ENCODE measurements at regions not wholly inside any gene's neighbourhood (a gene's known extent, or its start where the extent isn't known, plus 50 kb on each side); places are given as distances from the start of the nearest gene placed in this dataset.
A peak's percentile ranks its signal among the peaks of the same experiment; 100 is the strongest.

DNA sequence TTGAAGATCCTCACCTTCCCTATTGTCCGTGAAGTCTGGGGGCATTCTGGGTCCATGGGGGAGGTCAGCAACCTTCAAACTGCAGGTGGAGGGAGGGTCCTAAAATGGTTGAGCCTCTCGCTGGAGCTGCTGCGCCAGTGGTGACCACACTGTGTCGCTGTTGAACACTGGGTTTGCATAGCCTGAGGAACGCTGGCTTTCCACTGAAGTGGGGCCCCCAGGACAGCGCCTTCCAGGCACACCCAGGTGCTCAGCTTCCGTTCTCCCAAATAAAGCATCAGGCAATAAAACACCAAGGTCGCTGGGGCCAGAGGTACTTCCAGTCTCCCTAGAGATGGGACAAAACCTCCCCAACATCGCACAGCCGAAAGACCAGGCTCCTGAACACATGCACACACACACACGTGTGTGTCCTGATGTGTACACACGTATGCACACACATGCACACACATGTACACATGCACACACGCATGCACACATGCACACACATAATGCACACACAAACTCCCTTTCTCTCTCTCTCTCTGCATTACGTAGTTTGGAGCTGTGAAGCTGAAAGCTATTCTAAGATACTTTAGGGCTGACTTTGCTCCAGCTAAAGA lies 120.6 kb downstream of the IRF8 start:
- no peak for DNase-seq

DNA sequence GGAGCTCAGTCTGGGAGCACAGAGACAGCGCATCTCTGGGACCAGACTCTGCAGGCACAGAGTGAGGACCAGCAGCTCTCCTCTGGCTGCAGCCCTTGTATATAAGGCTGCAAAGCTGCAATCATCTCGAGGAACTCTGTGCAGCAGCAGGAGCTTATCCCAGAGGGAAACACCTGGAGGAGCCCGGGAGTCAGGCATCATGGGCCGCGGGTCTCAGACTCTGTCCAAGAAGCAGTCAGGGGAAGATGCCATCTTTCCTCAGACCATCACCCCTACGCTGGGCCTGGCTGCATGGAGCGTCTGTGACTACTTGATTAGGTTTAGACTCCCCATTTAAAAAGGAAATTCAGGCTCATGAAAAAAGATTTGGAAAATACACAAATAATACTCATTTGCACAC lies 122.0 kb downstream of the IRF8 start:
- DNase-seq, result no peak

DNA sequence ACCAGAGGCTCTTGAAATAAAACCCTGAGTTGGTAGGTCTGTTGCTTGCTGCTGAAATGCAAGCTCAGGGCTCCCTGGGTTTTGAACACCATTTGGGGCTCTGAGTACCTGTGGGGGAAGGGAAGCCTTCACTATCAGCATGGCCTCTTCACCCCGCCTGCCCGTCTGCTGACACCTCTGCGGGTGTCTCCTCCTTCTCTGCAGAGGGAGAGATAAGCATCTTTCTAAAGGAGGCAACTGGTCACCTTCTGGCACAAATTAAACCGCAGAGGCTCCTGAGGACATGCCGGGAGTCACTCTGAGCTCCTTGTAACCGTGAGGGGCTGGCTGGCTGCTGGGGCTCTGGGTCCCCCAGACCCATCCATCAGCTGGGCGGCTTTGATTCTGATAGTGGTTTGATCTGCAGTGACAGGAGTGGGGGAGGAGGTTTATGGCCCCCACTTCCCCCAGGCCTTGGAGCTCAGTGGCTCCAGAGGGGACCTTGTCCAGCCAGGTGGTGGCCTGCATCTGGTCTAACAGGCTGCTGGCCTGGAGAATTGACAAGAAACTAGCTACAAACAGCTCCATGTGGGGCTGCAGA lies 123.5 kb downstream of the IRF8 start:
- DNase-seq, result no peak

DNA sequence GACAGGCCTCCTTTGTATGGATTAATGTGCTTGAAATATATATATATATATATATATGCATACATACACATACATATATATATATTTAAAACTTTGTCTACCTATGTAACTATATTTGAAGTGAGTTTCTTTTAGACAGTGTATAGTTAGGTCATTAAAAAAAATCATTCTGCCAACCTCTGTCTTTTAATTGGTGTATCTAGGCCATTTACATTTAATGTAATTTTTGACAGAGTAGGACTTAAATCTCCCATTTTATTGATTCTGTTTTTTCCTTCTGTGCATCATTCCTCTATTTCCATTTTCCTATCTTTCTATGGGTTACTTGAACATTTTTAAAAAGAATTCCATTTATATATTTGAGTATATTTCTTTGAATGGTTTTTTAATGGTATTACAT lies 125.2 kb downstream of the IRF8 start:
- DNase-seq, result no peak

DNA sequence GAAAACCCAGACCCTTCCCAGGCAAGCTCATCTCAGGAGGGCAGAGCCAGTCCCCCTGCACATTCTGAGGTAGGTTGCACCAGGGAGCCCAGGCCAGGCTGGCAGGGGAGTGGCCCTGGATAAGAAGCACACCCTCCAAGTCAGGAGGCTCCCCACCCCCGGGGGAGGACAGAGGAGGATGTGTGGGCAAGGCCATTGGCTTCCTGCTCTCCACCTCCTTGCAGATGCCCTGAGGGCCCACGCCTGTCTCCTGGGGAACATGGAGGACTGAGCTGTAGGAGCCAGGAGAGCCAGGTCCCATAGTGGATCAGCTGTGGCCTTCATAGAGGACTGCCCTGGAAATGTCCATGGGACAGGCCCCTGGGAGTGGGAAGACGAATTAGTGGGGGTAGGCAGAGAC lies 126.7 kb downstream of the IRF8 start:
- no peak for DNase-seq

DNA sequence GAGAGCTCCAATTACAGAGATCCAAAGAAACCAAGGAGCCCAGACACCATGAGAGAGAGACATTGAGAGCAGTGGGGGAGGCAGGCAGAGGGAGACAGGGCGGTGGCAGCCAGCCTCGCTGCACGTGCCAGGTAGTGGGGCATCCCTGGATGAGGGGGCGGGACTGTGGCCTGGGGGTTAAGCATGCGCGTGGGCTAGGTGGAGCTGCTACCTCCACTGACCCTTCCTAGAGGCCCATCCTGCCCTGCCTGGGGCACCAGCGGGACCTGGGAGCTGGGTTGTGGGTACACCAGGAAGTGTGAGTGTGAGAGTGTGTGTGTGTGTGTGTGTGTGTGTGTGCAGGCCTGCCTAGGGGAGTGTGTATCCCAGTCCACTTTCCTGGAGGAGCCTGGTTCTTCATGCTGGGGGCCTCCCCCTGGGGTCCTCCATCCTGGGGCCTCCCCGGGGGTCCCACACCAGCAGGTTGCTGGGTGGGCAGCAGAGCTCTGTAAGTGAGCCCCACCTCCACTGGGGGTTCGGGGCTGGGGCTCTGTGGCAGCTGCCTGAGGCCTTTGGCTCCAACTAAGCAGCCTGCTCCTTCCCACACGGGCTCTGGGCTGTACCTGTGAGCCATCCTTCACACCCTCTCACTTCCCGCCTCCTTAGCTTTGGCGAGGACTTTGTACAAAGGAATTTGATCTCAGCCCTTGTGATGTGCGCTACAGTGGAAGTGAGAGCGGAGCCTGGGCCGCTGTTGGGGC lies 127.4 kb downstream of the IRF8 start:
- DNase-seq, result no peak

DNA sequence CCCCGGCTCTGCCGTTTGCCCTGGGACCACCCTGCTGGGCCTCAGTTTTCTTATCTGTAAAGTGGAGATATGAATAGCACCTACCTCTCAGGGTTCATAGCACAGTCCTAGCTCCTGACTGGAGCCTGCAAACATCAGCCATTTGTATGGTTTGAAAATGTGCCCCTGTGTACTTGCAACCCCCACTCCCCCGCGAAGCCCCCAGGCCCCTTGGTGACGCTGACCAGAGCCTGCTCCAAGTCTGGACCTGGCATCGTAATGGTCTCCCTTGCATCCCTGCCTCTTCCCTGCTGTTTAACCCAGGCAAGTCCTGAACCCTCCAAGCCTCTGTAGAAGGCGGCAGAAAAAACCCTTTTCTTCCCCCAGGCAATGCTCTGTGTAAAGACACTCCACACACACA lies 128.0 kb downstream of the IRF8 start:
- no peak for DNase-seq

DNA sequence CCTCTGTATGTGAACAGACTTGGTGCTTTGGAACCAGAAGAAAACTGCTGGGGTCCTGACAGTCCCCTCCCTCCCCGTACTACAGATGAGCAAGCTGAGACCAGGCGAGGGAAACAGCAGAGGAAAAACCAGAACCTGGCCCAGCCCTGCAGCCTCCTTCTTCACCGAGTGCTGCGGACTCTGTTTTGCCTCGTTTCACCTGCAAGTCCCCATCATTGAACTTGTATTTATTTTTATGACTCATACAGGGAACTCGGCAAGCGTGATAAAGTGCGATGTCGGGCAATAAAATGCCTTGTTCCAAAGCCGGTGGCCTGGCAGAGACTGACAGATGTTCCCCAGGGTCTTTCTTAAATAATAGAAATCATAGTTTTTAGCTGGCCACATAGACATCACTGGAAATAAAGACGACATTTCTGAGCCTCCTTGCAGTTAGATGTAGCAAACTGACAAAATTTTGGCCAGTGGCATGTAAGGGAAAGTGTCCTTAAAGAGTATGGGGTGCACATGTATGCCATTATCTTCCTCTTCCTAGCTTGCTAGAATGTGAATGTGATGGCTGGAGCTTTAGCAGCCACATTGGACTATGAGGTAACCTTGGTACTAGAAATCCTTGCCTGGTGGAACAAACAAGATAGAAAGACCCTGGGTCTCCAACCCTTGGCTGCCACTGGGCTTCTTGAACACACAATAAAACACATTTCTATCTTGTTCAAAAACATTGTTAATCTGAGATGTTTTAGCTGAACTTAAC lies 128.6 kb downstream of the IRF8 start:
- no peak for DNase-seq

DNA sequence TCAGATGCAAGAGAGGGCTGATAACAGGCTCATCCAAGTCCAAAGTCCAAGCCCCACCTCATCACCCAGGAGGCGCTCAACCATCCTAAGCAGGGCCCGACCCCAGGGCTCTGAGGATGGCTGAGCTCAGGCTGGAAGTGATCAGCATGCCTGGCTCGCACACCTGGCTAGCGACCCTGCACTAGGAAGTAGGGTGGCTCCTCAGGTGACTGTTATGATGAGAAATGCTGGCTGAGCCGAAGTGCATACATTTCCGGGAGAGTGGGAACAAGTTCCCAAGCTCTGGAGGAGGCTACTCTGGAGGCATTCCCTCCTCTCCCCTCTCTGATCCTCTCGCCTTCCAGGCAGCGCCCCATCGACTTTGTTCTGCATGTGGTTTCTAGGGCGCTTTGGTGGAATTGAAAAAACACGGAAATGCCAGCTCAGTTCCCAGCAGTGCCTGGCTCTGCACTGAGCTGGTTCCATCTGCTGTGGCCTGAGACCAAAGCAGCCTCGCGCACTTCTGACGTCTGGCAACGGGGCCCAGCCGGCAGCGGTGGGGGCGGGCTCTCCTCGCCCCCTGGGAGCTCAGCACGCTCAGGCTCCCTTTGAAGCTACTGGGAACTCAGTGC lies 130.3 kb downstream of the IRF8 start:
- DNase-seq, result no peak

DNA sequence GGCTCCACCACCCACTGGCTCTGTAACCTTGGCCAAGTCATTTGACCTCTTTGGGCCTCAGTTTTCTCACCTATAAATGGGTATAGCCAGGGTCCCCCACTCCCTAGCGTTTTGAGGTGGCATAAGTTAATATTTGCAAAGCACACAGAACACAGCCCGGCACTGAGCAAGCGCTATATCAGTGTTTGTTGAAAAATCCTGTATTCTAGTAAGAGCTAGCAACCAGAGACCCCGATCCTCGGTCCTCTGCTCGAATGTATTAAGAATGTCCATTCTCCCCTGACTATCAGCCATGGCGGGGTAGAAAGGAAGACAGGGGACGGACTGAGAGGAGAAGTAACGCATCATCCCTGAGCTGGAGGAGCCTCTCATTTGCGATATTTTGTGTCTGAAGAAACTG lies 131.2 kb downstream of the IRF8 start:
- DNase-seq, result no peak

DNA sequence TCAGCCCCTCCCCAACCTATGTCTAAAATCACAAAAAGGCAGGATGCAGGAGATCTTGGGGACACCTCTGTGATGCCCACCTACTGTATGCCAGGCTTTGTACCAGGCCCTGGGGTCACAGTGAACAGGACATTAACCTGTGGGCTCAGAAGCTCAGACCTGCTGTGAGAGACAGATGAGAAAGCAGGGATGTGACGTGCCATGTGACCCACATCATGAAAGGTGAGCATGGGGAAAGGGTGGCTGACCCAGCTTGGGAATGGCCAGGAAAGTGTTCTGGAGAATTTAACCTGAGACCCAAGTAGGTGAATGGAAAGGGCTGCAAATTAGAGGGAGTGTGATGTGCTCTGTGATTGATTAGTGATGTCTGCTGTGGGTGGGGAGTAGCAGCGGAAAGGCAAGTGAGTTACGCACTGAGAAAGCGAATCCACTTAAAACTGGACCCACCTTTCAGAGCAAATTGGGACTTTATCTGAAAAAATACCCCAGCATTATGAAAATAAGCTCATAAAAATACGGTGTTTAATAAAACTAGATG lies 132.2 kb downstream of the IRF8 start:
- DNase-seq, result no peak

DNA sequence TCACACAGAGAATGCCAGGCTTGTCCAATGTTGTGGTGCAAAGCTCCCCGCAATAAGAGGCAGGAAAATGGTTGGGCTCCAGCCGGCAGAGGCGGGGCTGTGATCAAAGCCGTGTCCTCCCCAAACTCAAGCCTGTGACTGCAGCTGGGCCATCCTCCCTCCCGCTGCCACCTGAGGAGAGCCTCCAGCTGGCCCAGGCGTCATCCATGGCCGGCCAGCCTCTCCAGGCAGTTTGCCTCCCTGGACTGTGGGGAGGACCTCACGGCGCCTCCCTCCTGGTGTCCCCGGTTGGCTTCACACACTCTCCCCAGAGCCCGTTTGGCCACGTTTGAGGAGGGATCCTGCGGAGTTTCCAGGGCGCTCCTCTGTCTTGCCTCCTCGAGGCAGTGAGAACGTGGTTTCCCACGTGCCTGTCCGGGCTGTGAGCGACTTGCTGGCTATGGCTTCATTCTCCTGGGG lies 134.1 kb downstream of the IRF8 start:
- no peak for DNase-seq

DNA sequence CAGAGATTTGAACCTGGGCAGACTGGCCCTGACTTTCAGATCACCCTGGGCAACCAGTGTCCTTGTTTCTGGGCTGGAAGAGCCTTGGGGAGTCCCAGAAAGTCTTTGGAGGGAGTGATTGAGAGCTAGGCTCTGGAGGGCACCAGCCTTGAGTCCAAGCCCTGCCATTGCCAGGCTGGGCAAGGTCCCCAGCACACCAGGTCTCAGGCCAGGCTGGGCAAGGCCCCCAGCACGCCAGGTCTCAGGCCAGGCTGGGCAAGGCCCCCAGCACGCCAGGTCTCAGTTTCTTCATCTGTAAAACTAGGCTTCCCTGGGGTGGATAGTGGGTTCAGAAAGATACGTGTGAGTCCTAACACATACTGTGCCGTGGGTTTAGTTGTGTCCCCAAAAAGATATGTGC lies 135.0 kb downstream of the IRF8 start:
- no peak for DNase-seq

DNA sequence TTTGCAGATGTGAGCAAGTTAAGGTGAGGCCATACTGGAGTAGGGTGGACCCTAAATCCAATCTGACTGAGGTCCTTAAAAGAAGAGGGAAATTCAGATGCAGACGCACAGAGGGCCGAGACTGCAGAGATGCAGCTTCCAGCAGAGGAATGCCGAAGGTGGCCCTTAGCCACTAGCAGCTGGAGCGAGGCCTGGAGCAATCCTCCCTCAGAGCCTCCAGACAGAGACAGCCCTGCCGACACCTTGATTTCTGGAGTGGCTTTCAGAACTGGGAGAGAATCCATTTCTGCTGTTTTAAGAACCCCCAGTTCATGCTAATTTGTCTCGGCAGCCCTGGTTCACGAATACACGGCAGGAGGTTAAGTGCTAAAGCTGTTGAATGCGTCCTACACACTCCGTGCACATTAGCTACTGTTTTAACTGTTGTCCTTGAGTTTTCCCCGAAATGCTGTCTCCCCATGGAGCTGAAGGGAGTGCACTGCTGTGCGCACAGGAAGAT lies 135.5 kb downstream of the IRF8 start:
- no peak for DNase-seq

DNA sequence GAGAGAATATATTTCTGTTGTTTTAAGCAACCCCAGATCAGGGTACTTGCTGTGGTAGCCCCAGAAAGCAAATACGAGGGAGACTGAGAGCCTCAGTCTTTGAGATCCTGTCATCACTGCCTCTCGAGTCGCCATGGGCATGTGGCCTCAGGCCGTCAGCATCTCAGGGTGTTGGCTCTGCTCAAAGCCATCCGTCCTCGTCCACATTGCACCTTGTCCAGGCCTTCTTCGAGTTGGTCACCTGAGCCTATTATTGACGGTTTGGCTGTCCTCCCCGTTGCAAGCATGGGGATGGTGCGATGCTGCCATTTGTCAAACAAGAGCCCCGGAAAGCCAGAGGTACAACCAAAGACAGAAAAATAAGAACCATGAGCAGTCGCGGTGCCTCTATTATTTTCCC lies 136.9 kb downstream of the IRF8 start:
- no peak for DNase-seq

DNA sequence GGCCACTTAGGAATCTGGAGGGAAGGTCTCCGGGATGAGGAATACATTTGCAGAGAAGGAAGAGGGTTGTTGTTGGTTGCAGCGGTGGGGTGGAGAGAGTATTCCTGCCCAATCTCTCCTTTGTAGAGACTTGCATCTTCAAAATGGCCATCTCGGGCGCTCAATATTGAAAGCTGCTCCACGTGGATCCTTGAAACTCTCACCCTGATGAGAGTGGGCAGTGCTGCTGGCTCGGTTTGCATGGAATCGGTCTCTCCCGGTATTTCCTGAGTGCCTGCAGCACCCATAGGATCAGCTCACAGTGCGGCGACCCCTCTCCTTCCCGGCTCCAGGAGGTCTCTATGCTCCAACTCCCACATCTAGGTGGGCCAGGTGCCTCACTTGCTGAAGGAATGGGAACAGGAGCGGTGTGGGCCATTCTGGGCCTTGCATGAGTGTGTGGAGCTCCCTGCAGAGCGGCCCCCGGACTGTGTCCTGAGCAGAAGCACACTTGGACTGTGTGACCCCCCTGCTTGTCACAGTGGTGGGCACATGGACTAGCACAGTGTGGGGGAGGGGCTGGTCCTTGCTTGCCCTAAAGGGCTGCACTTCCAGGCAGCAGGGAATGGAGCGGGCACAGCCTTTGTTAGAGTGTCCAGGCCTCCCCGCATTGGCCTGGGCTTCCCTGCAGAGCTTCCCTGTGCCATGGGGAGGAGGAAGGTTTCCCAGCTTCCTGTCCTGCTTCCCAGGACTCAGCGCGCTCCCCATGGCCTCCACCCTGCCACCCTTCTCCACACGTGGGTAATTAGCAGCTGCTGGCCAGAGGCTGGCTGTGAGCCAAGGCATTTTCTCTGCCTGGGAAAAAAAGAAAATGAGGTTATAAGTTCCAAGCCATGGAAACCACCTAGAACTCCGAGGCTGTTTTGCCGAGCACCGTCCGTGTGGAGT lies 139.3 kb downstream of the IRF8 start:
- peak; percentile 21 for DNase-seq

DNA sequence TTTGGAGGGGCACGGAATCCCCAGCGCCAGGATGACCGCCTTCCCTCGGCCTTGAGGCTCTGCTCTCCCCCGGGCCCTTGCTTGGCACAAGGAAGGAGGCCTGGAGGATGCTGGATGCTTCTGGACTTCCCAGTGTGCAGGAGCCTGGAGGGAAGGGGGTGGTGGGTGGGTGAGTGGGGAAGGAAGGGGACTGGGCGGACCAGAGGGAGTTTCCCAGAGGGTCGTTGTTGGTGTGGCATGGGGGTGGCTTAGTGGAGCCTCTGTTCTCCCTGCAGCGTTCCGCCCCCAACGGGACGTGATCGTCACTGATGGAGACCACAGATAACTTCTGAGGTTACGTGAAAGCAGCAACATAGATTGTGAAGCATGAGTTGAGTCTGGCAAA lies 140.0 kb downstream of the IRF8 start:
- DNase-seq, result no peak

DNA sequence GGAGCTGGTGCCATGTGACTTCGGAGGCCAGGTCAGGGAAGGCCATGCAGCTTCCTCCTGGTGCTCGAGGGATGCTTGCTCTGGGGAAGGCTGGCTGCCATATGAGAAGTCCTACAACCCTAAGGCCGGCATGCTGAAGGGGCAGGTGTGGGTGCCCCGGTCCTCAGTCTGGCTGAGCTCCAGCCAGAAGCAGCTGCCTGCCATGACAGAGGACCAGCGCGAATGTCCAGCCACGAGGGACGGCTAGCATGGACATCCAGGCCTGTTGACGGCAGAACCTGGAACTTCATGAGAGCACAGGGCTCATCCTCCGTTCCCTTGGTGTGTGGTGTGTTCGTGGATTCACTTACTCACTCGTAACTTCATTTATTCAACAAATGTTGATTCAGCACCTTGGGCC lies 140.6 kb downstream of the IRF8 start:
- no peak for DNase-seq

DNA sequence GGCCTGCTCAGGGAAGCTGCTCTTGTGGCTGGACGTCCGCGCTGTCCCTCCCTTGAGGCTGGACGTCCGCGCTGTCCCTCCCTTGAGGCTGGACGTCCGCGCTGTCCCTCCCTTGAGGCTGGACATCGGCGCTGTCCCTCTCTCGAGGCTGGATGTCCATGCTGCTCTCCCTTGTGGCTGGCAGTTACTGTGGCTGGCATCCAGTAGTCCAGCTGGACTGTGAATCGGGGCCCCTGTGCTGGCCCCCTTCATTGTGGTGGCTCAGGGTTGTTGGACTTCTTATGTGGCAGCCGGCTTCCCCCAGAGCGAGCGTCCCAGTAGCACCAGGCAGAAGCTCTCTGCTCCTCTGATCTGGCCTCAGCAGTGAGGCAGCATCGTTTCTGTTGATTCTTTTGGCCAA lies 141.5 kb downstream of the IRF8 start:
- no peak for DNase-seq

DNA sequence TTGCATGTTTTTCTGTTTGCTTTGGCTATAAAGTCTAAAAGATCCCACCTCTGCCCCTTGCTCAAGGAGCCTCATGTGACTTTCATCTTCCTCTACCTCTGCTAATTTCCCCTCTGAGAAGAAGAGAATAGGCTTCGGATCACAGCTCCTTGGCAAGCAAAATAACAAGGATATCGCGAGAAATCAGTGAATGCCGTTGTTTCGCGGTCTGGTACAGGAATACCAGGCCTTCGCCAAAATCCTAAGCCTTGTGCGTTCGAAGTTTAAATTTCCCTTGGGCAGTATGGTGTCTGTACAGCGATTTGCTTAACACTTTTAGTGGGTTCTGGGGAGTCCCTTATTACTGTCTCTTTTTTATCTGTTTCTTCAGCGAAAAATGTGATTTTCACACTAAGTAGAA lies 142.3 kb downstream of the IRF8 start:
- DNase-seq, result no peak

DNA sequence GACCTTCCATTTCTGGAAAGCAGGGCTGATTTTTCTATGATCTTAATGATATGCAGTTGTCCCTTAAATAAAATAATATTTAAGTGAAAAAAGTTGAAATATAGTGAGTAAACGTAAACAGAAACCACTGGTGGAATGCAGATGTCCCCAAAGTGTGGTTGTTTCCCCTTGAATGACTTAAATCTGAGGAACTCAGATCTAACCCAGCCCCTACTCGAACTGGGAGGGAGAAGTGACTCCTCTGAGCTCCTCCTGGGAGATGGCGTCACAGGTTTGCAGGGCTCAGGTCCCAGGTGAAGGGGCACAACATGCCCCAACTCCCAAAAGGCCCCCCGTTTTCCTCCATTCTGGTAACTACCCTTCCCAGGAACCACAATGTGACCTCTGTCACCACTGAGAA lies 142.8 kb downstream of the IRF8 start:
- DNase-seq, result no peak

DNA sequence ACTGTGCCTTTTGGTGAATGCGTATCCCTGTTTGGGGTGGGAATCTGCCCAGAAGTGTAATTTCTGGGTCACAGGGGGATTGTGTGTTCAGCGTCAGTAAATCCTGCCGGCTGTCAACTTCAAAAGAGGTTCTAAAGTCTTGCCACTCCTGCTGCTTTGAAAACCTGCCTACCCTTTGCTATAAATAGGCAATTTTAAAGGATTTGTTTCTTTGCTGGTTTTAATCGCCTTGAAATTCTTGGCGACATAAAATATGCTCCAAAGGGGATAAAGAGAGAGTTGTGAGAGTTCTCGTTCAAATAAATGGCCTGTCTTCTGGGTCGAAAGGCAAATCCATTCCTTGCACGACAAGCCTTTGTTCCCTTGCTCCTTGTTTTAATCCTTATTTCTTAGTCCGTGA lies 143.4 kb downstream of the IRF8 start:
- no peak for DNase-seq

Data from NCI-H1105 (cell line).